MM.1S (cell line): ENCODE measurements at regions not wholly inside any gene's neighbourhood (a gene's known extent, or its start where the extent isn't known, plus 50 kb on each side); places are given as distances from the start of the nearest gene placed in this dataset.

Experiments
- DNase-seq: peaks from one replicate; pipeline ENCODE4 v3.0.0-alpha.2; 2015
- H2AFZ ChIP-seq: fragments of 300-600 bp; sonication (generic); 2 replicates; pipeline ENCODE4 v1.6.0; 2016; ENCODE audit warnings: antibody characterized with exemption, low read length
- H3F3A ChIP-seq: fragments of 300-600 bp; sonication (generic); 2 replicates; pipeline ENCODE4 v1.6.1; 2016; ENCODE audit warnings: mild to moderate bottlenecking, antibody characterized with exemption, low read length, moderate library complexity, mixed read lengths; ENCODE audit not compliant: insufficient read depth
- H3K27ac ChIP-seq: fragments of 300-600 bp; sonication (generic); 2 replicates; pipeline ENCODE4 v1.5.1; 2016; ENCODE audit warnings: mild to moderate bottlenecking, low read length
- H3K27me3 ChIP-seq: fragments of 300-600 bp; sonication (generic); replicated peaks from 2 replicates; pipeline ENCODE4 v1.6.0; 2016; ENCODE audit warnings: low read length; ENCODE audit not compliant: insufficient read depth
- H3K36me3 ChIP-seq: fragments of 300-600 bp; sonication (generic); replicated peaks from 2 replicates; pipeline ENCODE4 v1.6.1; 2016; ENCODE audit warnings: mild to moderate bottlenecking, low read length, mixed read lengths; ENCODE audit not compliant: insufficient read depth
- H3K4me1 ChIP-seq: fragments of 300-600 bp; sonication (generic); 2 replicates; pipeline ENCODE4 v1.6.1; 2016; ENCODE audit warnings: low read length, mixed read lengths
- H3K4me2 ChIP-seq: fragments of 300-600 bp; sonication (generic); 2 replicates; pipeline ENCODE4 v1.6.0; 2016; ENCODE audit warnings: low read depth, low read length
- H3K4me3 ChIP-seq: fragments of 300-600 bp; sonication (generic); 2 replicates; pipeline ENCODE4 v1.5.1; 2016; ENCODE audit warnings: low read length, mixed read lengths
- H3K79me2 ChIP-seq: fragments of 300-600 bp; sonication (generic); 2 replicates; pipeline ENCODE4 v1.6.1; 2016; ENCODE audit warnings: mixed run types, low read length, mixed read lengths
- H3K9ac ChIP-seq: fragments of 300-600 bp; sonication (generic); 2 replicates; pipeline ENCODE4 v1.6.1; 2016; ENCODE audit warnings: low read length, mixed read lengths
- H3K9me2 ChIP-seq: fragments of 300-600 bp; sonication (generic); replicated peaks from 2 replicates; pipeline ENCODE4 v1.6.1; 2016; ENCODE audit warnings: mild to moderate bottlenecking, low read length, mixed read lengths; ENCODE audit not compliant: insufficient read depth
- H3K9me3 ChIP-seq: fragments of 300-600 bp; sonication (generic); replicated peaks from 2 replicates; pipeline ENCODE4 v1.6.1; 2016; ENCODE audit warnings: mild to moderate bottlenecking, low read length, mixed read lengths; ENCODE audit not compliant: insufficient read depth
- H4K20me1 ChIP-seq: fragments of 300-600 bp; sonication (generic); 2 replicates; pipeline ENCODE4 v1.6.1; 2016; ENCODE audit warnings: mild to moderate bottlenecking, low read length, moderate library complexity, mixed read lengths; ENCODE audit not compliant: insufficient read depth
- EZH2 ChIP-seq: fragments of 300-600 bp; sonication (generic); optimal IDR thresholded peaks from 2 replicates; pipeline ENCODE3; 2017; ENCODE audit warnings: low read depth, mild to moderate bottlenecking, antibody characterized with exemption, low read length, mixed read lengths
- EZH2phosphoT487 ChIP-seq: fragments of 300-600 bp; sonication (generic); IDR thresholded peaks from 2 replicates; pipeline ENCODE4 v1.6.1; 2018; ENCODE audit warnings: antibody characterized with exemption, low read length
- TF ChIP-seq, protein P1 (sequence below): fragments of 300-600 bp; sonication (generic); IDR thresholded peaks from 2 replicates; pipeline ENCODE4 v1.5.1; 2016; ENCODE audit warnings: antibody characterized with exemption, low read length, mixed read lengths

DNA sequence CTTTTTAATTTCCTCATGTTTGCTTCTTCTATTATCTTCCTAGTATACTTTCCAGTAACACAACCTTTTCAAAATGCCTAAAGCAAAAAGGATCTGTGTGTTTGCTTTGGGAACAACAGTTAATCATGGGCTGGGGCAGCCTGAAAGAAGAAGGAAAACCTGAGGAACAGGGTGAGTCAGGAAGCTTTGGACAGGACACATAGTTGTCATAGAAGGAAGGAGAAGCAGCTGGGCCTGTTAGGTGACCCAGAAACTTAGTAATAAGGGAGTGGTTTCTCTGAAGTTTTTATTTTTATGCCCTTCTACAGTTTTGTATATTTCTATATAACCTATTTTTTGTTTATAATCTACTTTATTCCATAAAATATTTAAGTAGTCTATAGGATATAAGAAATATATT is 61.4 kb downstream of the CD24 start:
- Histone ChIP-seq H3K9me2 (no peaks in the 10 kb centered on the region), H3K9ac (no peak overlapping the region), H3K4me2 (no peak overlapping the region), H3K4me1 (no peaks in the 10 kb centered on the region), H3K27ac (no peak overlapping the region), H4K20me1 (no peaks in the 10 kb centered on the region), H3F3A (no peaks in the 10 kb centered on the region), H3K9me3 (no peaks in the 10 kb centered on the region), H3K4me3 (no peak overlapping the region), H3K36me3 (no peaks in the 10 kb centered on the region), H3K79me2 (no peaks in the 10 kb centered on the region), H3K27me3 (no peaks in the 10 kb centered on the region), H2AFZ (no peak overlapping the region)
- TF ChIP-seq EZH2phosphoT487 (no peak), EZH2 (no peak)
- TF ChIP-seq, protein P1, sequence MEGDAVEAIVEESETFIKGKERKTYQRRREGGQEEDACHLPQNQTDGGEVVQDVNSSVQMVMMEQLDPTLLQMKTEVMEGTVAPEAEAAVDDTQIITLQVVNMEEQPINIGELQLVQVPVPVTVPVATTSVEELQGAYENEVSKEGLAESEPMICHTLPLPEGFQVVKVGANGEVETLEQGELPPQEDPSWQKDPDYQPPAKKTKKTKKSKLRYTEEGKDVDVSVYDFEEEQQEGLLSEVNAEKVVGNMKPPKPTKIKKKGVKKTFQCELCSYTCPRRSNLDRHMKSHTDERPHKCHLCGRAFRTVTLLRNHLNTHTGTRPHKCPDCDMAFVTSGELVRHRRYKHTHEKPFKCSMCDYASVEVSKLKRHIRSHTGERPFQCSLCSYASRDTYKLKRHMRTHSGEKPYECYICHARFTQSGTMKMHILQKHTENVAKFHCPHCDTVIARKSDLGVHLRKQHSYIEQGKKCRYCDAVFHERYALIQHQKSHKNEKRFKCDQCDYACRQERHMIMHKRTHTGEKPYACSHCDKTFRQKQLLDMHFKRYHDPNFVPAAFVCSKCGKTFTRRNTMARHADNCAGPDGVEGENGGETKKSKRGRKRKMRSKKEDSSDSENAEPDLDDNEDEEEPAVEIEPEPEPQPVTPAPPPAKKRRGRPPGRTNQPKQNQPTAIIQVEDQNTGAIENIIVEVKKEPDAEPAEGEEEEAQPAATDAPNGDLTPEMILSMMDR: no peak
- no peak for DNase-seq

GRCh38 chr6:106912091-106912490 is 62.4 kb downstream of the CD24 start:
- H3K27me3 ChIP-seq: no peaks in the 10 kb centered on the region
- no peaks in the 10 kb centered on the region for H3K9me2 ChIP-seq
- no peaks in the 10 kb centered on the region for H3K4me1 ChIP-seq
- H3K4me3 ChIP-seq: no peak overlapping the region
- no peaks in the 10 kb centered on the region for H3K9me3 ChIP-seq
- no peak overlapping the region for H3K9ac ChIP-seq
- no peak overlapping the region for H2AFZ ChIP-seq
- no peak overlapping the region for H3K4me2 ChIP-seq
- H3K36me3 ChIP-seq: no peaks in the 10 kb centered on the region
- DNase-seq: no peak
- H4K20me1 ChIP-seq: no peaks in the 10 kb centered on the region
- H3K27ac ChIP-seq: no peak overlapping the region
- TF ChIP-seq, protein P1: no peak
- no peak for TF ChIP-seq EZH2phosphoT487
- TF ChIP-seq EZH2: no peak
- no peaks in the 10 kb centered on the region for H3F3A ChIP-seq
- H3K79me2 ChIP-seq: no peaks in the 10 kb centered on the region

- Histone ChIP-seq H3K9me2 (no peaks in the 10 kb centered on the region), H3K79me2 (no peaks in the 10 kb centered on the region), H2AFZ (no peak overlapping the region), H3K4me1 (no peaks in the 10 kb centered on the region), H3K36me3 (no peaks in the 10 kb centered on the region), H3K9ac (no peak overlapping the region), H3K27me3 (no peaks in the 10 kb centered on the region), H3K4me2 (no peak overlapping the region), H3K4me3 (no peak overlapping the region), H3F3A (no peaks in the 10 kb centered on the region), H3K9me3 (no peaks in the 10 kb centered on the region), H4K20me1 (no peaks in the 10 kb centered on the region), H3K27ac (no peak overlapping the region)
- DNase-seq: no peak
- no peak for TF ChIP-seq EZH2
- TF ChIP-seq, protein P1: no peak
- TF ChIP-seq EZH2phosphoT487: no peak
Observed at GRCh38 chr6:106910999-106911949, 63.3 kb downstream of the CD24 start.
